Glutamatergic neuron (in vitro differentiated cells): ENCODE measurements at regions not wholly inside any gene's neighbourhood (a gene's known extent, or its start where the extent isn't known, plus 50 kb on each side); places are given as distances from the start of the nearest gene placed in this dataset.

Source experiments
- DNase-seq: peaks from one replicate; pipeline ENCODE4 v3.0.0; 2022
- H3K27ac Mint-ChIP-seq: one replicate; pipeline ENCODE4 v1.8.0; 2020; ENCODE audit warnings: mild to moderate bottlenecking, mixed read lengths, inconsistent platforms; ENCODE audit not compliant: unreplicated experiment
- H3K27me3 Mint-ChIP-seq: one replicate; pipeline ENCODE4 v1.8.0; 2020; ENCODE audit warnings: mild to moderate bottlenecking, moderate library complexity, mixed read lengths, inconsistent platforms; ENCODE audit not compliant: unreplicated experiment
- H3K36me3 Mint-ChIP-seq: one replicate; pipeline ENCODE4 v1.8.0; 2020; ENCODE audit warnings: mild to moderate bottlenecking, mixed read lengths, inconsistent platforms; ENCODE audit not compliant: unreplicated experiment
- H3K4me1 Mint-ChIP-seq: one replicate; pipeline ENCODE4 v1.8.0; 2020; ENCODE audit warnings: mild to moderate bottlenecking, low read depth, mixed read lengths, inconsistent platforms; ENCODE audit not compliant: unreplicated experiment
- H3K4me3 Mint-ChIP-seq: one replicate; pipeline ENCODE4 v1.8.0; 2020; ENCODE audit warnings: mild to moderate bottlenecking, mixed read lengths, inconsistent platforms; ENCODE audit not compliant: unreplicated experiment
- H3K9me3 Mint-ChIP-seq: one replicate; pipeline ENCODE4 v1.8.0; 2020; ENCODE audit warnings: mild to moderate bottlenecking, moderate library complexity, mixed read lengths, inconsistent platforms; ENCODE audit not compliant: unreplicated experiment
- CTCF ChIP-seq: fragments of 200-600 bp; sonication (generic); IDR thresholded peaks from one replicate; pipeline ENCODE4 v1.5.0; 2021; ENCODE audit not compliant: partially characterized antibody, unreplicated experiment

GRCh38 chr3:59167756-59168155, 117.9 kb upstream of the CFAP20DC start:
- TF ChIP-seq CTCF = no peak
- no peak overlapping the region for H3K4me3 Mint-ChIP-seq
- no peaks in the 10 kb centered on the region for H3K4me1 Mint-ChIP-seq
- H3K27me3 Mint-ChIP-seq = no peaks in the 10 kb centered on the region
- no peak overlapping the region for H3K27ac Mint-ChIP-seq
- no peaks in the 10 kb centered on the region for H3K36me3 Mint-ChIP-seq
- DNase-seq = no peak
- no peaks in the 10 kb centered on the region for H3K9me3 Mint-ChIP-seq

- no peaks in the 10 kb centered on the region for H3K27me3 Mint-ChIP-seq
- H3K4me1 Mint-ChIP-seq = no peaks in the 10 kb centered on the region
- no peak for TF ChIP-seq CTCF
- H3K27ac Mint-ChIP-seq = no peak overlapping the region
- no peak overlapping the region for H3K4me3 Mint-ChIP-seq
- no peak for DNase-seq
- H3K9me3 Mint-ChIP-seq = no peaks in the 10 kb centered on the region
- H3K36me3 Mint-ChIP-seq = no peaks in the 10 kb centered on the region
These were observed 114.1 kb upstream of the CFAP20DC start for GRCh38 chr3:59163953-59164352.

DNA sequence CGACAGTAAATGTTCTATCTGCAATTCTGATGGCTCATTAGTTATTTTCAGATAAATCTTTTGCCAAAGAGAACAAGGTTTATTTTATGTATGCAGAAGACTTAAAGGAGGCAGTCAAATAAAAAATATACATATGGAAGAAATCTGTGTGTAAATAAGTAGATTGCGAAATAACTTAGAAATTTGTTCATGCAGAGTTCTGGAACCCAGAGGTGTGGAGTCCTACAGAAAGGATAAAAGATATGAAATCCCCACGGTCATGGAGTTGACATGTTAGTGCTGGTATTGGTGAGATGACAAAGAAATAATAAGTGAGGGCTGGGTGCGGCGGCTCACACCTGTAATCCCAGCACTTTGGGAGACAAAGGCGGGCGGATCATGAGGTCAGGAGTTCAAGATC, 111.2 kb upstream of the CFAP20DC start:
- H3K27ac Mint-ChIP-seq = no peak overlapping the region
- H3K36me3 Mint-ChIP-seq = no peaks in the 10 kb centered on the region
- no peaks in the 10 kb centered on the region for H3K4me1 Mint-ChIP-seq
- no peaks in the 10 kb centered on the region for H3K9me3 Mint-ChIP-seq
- no peak overlapping the region for H3K4me3 Mint-ChIP-seq
- no peak for TF ChIP-seq CTCF
- H3K27me3 Mint-ChIP-seq = no peaks in the 10 kb centered on the region
- no peak for DNase-seq

DNA sequence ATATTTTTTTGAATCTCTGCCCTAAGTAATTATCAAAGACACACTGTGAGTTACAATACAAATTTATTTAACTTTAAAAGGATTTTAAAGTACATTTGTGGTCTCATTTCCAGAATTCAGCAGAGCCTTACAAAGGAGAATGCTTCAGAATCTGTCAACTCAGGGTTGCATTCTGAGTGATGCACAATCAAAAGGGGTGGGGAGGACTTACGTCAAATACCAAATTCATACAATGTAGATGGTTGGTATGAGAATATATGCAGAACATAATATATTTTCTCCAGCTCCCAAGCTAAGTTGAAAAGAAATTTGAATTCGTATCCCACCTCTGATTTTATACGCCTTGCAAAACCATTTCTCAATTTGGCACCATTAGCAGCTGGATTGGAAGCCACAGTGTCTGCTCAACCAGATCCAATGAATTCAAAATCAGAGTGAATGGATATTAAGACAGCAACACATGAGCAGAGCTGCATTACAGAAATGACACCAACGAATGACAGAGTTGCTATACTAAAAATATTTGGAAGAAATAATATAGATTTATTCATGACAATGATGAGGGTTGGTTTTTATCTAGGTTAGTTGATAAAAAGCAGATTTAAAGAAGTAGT, 110.4 kb upstream of the CFAP20DC start:
- no peak for DNase-seq
- H3K27ac Mint-ChIP-seq = no peak overlapping the region
- H3K4me3 Mint-ChIP-seq = no peak overlapping the region
- no peaks in the 10 kb centered on the region for H3K9me3 Mint-ChIP-seq
- H3K27me3 Mint-ChIP-seq = no peaks in the 10 kb centered on the region
- TF ChIP-seq CTCF = no peak
- no peaks in the 10 kb centered on the region for H3K36me3 Mint-ChIP-seq
- H3K4me1 Mint-ChIP-seq = no peaks in the 10 kb centered on the region

DNA sequence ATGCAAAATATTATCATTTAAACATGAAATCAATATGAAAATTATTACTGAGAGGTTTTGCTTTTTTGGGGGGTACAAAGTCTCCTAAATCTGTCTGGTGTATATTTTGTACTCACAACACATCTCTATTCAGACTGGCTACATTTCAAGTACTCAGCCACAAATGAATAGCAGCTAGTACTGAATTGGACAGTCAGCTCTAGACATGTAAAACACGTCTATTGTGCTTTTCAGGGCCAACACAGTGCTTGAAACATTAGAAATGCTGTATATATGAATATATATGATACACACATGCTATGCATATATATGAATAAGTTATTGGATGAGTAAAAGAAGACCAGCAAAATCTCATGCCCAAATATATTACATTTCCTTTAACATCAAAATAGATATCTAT, 103.8 kb upstream of the CFAP20DC start:
- TF ChIP-seq CTCF = no peak
- Mint-ChIP-seq H3K27ac (no peak overlapping the region), H3K4me1 (no peaks in the 10 kb centered on the region), H3K36me3 (peaks cover 5% of the 10 kb centered on the region), H3K4me3 (no peak overlapping the region), H3K27me3 (no peaks in the 10 kb centered on the region), H3K9me3 (peaks cover 1% of the 10 kb centered on the region)
- no peak for DNase-seq
